ENCODE measurements at regions not wholly inside any gene's neighbourhood (a gene's known extent, or its start where the extent isn't known, plus 50 kb on each side); places are given as distances from the start of the nearest gene placed in this dataset.
A peak's percentile ranks its signal among the peaks of the same experiment; 100 is the strongest.

DNA sequence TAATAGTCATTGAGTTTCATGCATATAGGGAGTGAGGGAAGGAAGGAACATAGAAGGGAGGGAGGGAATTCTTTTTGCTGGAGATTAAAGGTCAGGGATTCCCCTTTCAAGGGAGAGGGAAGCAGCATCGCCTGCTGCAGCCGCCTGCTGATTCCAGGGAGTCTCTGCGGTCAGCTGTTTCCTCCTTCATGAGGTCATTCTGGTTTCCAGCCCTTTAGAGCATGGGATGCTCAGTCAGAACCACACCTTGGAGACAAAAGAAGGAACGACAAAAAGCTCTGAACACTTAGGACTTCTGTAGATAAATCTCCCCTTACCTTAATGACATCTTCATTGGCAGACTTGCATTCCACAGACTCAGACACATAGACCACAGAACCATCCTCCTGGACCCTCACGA lies 923.0 kb upstream of the TMEM132C start:
- Histone ChIP-seq H2AK5ac (ENCODE audit: low read depth, low read length) (no peak overlapping the region), H3K14ac (ENCODE audit: insufficient read length) (no peak overlapping the region), H3K23me2 (ENCODE audit: low read depth, low read length) (no peaks in the 10 kb centered on the region), H3K27me3 (replicated peaks in 1 of 4; ENCODE audit: control insufficient read depth in 3 of 4, extremely low read depth in 1 of 4, insufficient read depth in 3 of 4, low read length in 3 of 4) (no peaks in the 10 kb centered on the region), H3K4ac (replicated peaks; ENCODE audit: insufficient read length, low read depth, low read length) (no peak overlapping the region), H3K27ac (ENCODE audit: low read depth, low read length) (no peak overlapping the region), H3K4me1 (replicated peaks in 1 of 4; ENCODE audit: control insufficient read depth in 3 of 4, insufficient read depth in 4 of 4, low read length in 3 of 4) (no peaks in the 10 kb centered on the region), H4K8ac (ENCODE audit: extremely low read depth, insufficient read depth, low read length) (no peak overlapping the region), H3K18ac (ENCODE audit: extremely low read depth, low read length) (no peak overlapping the region), H4K91ac (replicated peaks; ENCODE audit: insufficient read length, low read length) (no peak overlapping the region), H3K9ac (replicated peaks in 1 of 4; ENCODE audit: extremely low read depth in 1 of 4, low read depth in 3 of 4, low read length in 3 of 4) (no peak overlapping the region), H3K79me2 (ENCODE audit: control insufficient read depth in 1 of 2, insufficient read depth in 2 of 2, low read length in 2 of 2) (no peaks in the 10 kb centered on the region), H2BK15ac (ENCODE audit: low read length) (no peak overlapping the region), H4K5ac (ENCODE audit: insufficient read length, low read depth, low read length) (no peak overlapping the region), H3K56ac (replicated peaks; ENCODE audit: insufficient read length, low read depth, low read length) (no peak overlapping the region), H2BK5ac (ENCODE audit: low read depth, low read length) (no peak overlapping the region), H3K23ac (ENCODE audit: insufficient read length) (no peak overlapping the region), H2BK12ac (ENCODE audit: low read depth, low read length) (no peak overlapping the region), H3K79me1 (ENCODE audit: low read depth, low read length) (no peaks in the 10 kb centered on the region), H3K36me3 (ENCODE audit: control insufficient read depth in 2 of 4, insufficient read depth in 4 of 4, low read length in 3 of 4) (no peaks in the 10 kb centered on the region), H2AFZ (ENCODE audit: low read length) (no peak overlapping the region), H3K4me2 (ENCODE audit: insufficient read depth in 1 of 2, low read depth in 2 of 2, low read length in 2 of 2) (no peak overlapping the region), H4K20me1 (replicated peaks in 1 of 2; ENCODE audit: control insufficient read depth in 1 of 2, insufficient read depth in 2 of 2, low read length in 2 of 2) (no peaks in the 10 kb centered on the region), H3K4me3 (ENCODE audit: extremely low read depth in 1 of 4, insufficient read depth in 2 of 4, low read depth in 3 of 4, low read length in 4 of 4) (no peak overlapping the region), H3K9me3 (ENCODE audit: insufficient read depth in 2 of 2, low read depth in 1 of 2, low read length in 1 of 2) (peaks cover 4 to 6% of the 10 kb centered on the region in 2 experiments; a peak in 2 of 4 replicates), H2BK120ac (replicated peaks; ENCODE audit: low read depth, low read length) (no peak overlapping the region), H2BK20ac (ENCODE audit: low read length) (no peak overlapping the region)
- CTCF ChIA-PET (ENCODE audit: partially characterized antibody) = interaction anchor here (1.5 to 2.1 kb wide), 3 partner anchors 8 to 235 kb away, joined by 5 to 7 read pairs (median 6); no protein-coding TSS in a partner anchor
- DNase-seq (ENCODE audit: low read depth in 1 of 2, low spot score in 2 of 2) = no peak
- FAIRE-seq = peak; percentile 32
- TF ChIP-seq SRF (IDR thresholded peaks at IDR 0.05; ENCODE audit: low read depth, low read length) (no peak), PHF8 (conservative IDR thresholded peaks at IDR 0.05; ENCODE audit: low read depth, low read length) (no peak), YY1 (IDR thresholded peaks at IDR 0.05; ENCODE audit: low read depth, low read length) (no peak)
- 95% methylated on average over 5 of the region's 5 CpGs; no CpG with 5 or more reads in 1 of the 2 experiments for WGBS, 2 experiments (ENCODE audit: extremely low coverage in 1 of 2, insufficient coverage in 1 of 2, insufficient read length in 1 of 2, insufficient replicate concordance in 2 of 2, low coverage in 1 of 2, low lambda C conversion rate in 2 of 2, missing lambda C conversion rate in 1 of 2)
- POLR2A ChIA-PET (ENCODE audit: partially characterized antibody) = no interaction called here
